H9 (cell line): ENCODE measurements at regions not wholly inside any gene's neighbourhood (a gene's known extent, or its start where the extent isn't known, plus 50 kb on each side); places are given as distances from the start of the nearest gene placed in this dataset.

ENCODE experiments used
- DNase-seq: peaks from one replicate; pipeline ENCODE4 v3.0.0-alpha.2; 2017
- H2AFZ ChIP-seq: one replicate; pipeline ENCODE4 v1.6.1; 2013; ENCODE audit warnings: mild to moderate bottlenecking, low read length, control low read depth, moderate library complexity
- H2AK5ac ChIP-seq: 2 replicates; pipeline ENCODE4 v1.6.1; 2013; ENCODE audit warnings: low read length, control low read depth, mixed read lengths; ENCODE audit not compliant: insufficient read length
- H2BK120ac ChIP-seq: one replicate; pipeline ENCODE4 v1.6.1; 2013; ENCODE audit warnings: low read depth, mild to moderate bottlenecking, low read length, control low read depth, inconsistent platforms; ENCODE audit not compliant: poor library complexity, severe bottlenecking
- H2BK12ac ChIP-seq: 2 replicates; pipeline ENCODE4 v1.6.1; 2013; ENCODE audit warnings: low read length, control low read depth, mixed read lengths, low read depth; ENCODE audit not compliant: insufficient read length
- H2BK15ac ChIP-seq: 2 replicates; pipeline ENCODE4 v1.6.1; 2013; ENCODE audit warnings: low read depth, low read length, control low read depth
- H2BK20ac ChIP-seq: one replicate; pipeline ENCODE4 v1.6.1; 2013; ENCODE audit warnings: low read depth, mild to moderate bottlenecking, low read length, control low read depth, inconsistent platforms; ENCODE audit not compliant: poor library complexity, severe bottlenecking
- H2BK5ac ChIP-seq: 2 replicates; pipeline ENCODE4 v1.6.1; 2013; ENCODE audit warnings: low read length, control low read depth, mixed read lengths; ENCODE audit not compliant: insufficient read length
- H3K14ac ChIP-seq: 2 replicates; pipeline ENCODE4 v1.6.1; 2013; ENCODE audit warnings: low read length, control low read depth; ENCODE audit not compliant: insufficient read depth
- H3K18ac ChIP-seq: 2 replicates; pipeline ENCODE4 v1.6.1; 2013; ENCODE audit warnings: low read depth, mild to moderate bottlenecking, mixed read lengths, low read length, control low read depth; ENCODE audit not compliant: insufficient read length
- H3K23ac ChIP-seq: 2 replicates; pipeline ENCODE4 v1.6.1; 2013; ENCODE audit warnings: low read length, control low read depth, mixed read lengths, low read depth; ENCODE audit not compliant: insufficient read length
- H3K23me2 ChIP-seq: 2 replicates; pipeline ENCODE4 v1.6.1; 2013; ENCODE audit warnings: low read depth, mild to moderate bottlenecking, mixed read lengths, low read length, control low read depth; ENCODE audit not compliant: insufficient read length, poor library complexity, severe bottlenecking
- H3K27ac ChIP-seq: 2 replicates; pipeline ENCODE4 v1.5.1; 2013; ENCODE audit warnings: low read length, control low read depth, mixed read lengths, low read depth; ENCODE audit not compliant: insufficient read length
- H3K27me3 ChIP-seq: 2 replicates; pipeline ENCODE4 v1.6.1; 2013; ENCODE audit warnings: low read length, control low read depth, inconsistent platforms; ENCODE audit not compliant: insufficient read depth
- H3K4ac ChIP-seq: 2 replicates; pipeline ENCODE4 v1.6.1; 2013; ENCODE audit warnings: low read depth, mild to moderate bottlenecking, control low read depth, inconsistent platforms, low read length, moderate library complexity
- H3K4me1 ChIP-seq: 2 replicates; pipeline ENCODE4 v1.6.1; 2013; ENCODE audit warnings: low read length, control low read depth, inconsistent platforms; ENCODE audit not compliant: insufficient read depth
- H3K4me2 ChIP-seq: 2 replicates; pipeline ENCODE4 v1.6.1; 2013; ENCODE audit warnings: low read length, control low read depth, mixed read lengths; ENCODE audit not compliant: insufficient read length, insufficient read depth
- H3K56ac ChIP-seq: 2 replicates; pipeline ENCODE4 v1.6.1; 2013; ENCODE audit warnings: low read depth, mild to moderate bottlenecking, mixed read lengths, low read length, control low read depth; ENCODE audit not compliant: insufficient read length
- H3K79me1 ChIP-seq: 2 replicates; pipeline ENCODE4 v1.6.1; 2013; ENCODE audit warnings: low read depth, mild to moderate bottlenecking, moderate library complexity, low read length, control low read depth, inconsistent platforms; ENCODE audit not compliant: insufficient read depth, poor library complexity, severe bottlenecking
- H3K79me2 ChIP-seq: 2 replicates; pipeline ENCODE4 v1.6.1; 2013; ENCODE audit warnings: low read length, control low read depth, inconsistent platforms; ENCODE audit not compliant: insufficient read depth
- H3K9ac ChIP-seq: 2 replicates; pipeline ENCODE4 v1.6.1; 2013; ENCODE audit warnings: low read length, control low read depth, mixed read lengths; ENCODE audit not compliant: insufficient read length; ENCODE audit errors: extremely low read depth
- H3K9me3 ChIP-seq: one replicate; pipeline ENCODE4 v1.6.1; 2013; ENCODE audit warnings: low read depth, low read length, inconsistent platforms; ENCODE audit not compliant: control insufficient read depth
- H3T11ph ChIP-seq: one replicate; pipeline ENCODE4 v1.6.1; 2013; ENCODE audit warnings: mild to moderate bottlenecking, low read length, control low read depth, inconsistent platforms
- H4K20me1 ChIP-seq: one replicate; pipeline ENCODE4 v1.6.1; 2013; ENCODE audit not compliant: control insufficient read depth, insufficient read length, insufficient read depth
- H4K5ac ChIP-seq: 2 replicates; pipeline ENCODE4 v1.6.1; 2013; ENCODE audit warnings: low read depth, mild to moderate bottlenecking, mixed read lengths, low read length, control low read depth; ENCODE audit not compliant: insufficient read length
- H4K8ac ChIP-seq: replicated peaks from 2 replicates; pipeline ENCODE4 v1.6.1; 2013; ENCODE audit warnings: low read length, control low read depth, mixed read lengths, low read depth; ENCODE audit not compliant: insufficient read length
- H4K91ac ChIP-seq: 2 replicates; pipeline ENCODE4 v1.6.1; 2013; ENCODE audit warnings: low read depth, mild to moderate bottlenecking, moderate library complexity, mixed read lengths, low read length, control low read depth; ENCODE audit not compliant: insufficient read length
- H3K27ac Mint-ChIP-seq, 3 experiments: 2 replicates in 2 of 3; 3 replicates in 1 of 3; pipeline ENCODE4 v1.8.0; 2020 to 2021; ENCODE audit warnings: mixed read lengths in 3 of 3, mild to moderate bottlenecking in 1 of 3, moderate library complexity in 1 of 3
- H3K27me3 Mint-ChIP-seq: 2 replicates; pipeline ENCODE4 v1.8.0; 2021; ENCODE audit warnings: low read depth, mild to moderate bottlenecking, moderate library complexity, mixed read lengths
- H3K36me3 Mint-ChIP-seq, 3 experiments: 2 replicates in 2 of 3; 3 replicates in 1 of 3; pipeline ENCODE4 v1.8.0; 2020 to 2021; ENCODE audit warnings: low read depth in 3 of 3, mixed read lengths in 3 of 3; ENCODE audit not compliant: insufficient read depth in 1 of 3
- H3K4me1 Mint-ChIP-seq, 2 experiments: 2 replicates each; pipeline ENCODE4 v1.8.0; 2020; ENCODE audit warnings: mixed read lengths in 2 of 2
- H3K4me3 Mint-ChIP-seq, 2 experiments: 2 replicates in 1 of 2; 3 replicates in 1 of 2; pipeline ENCODE4 v1.8.0; 2020 to 2021; ENCODE audit warnings: mild to moderate bottlenecking in 2 of 2, mixed read lengths in 2 of 2, moderate library complexity in 1 of 2
- H3K9me3 Mint-ChIP-seq, 2 experiments: 2 replicates in 1 of 2; 3 replicates in 1 of 2; pipeline ENCODE4 v1.8.0; 2020; ENCODE audit warnings: mild to moderate bottlenecking in 2 of 2, mixed read lengths in 2 of 2, moderate library complexity in 1 of 2
- WGBS: extraction: QIAGEN DNeasy Blood & Tissue Kit; methylation state at CpG from one replicate; pipeline ENCODE4 v1.1.7; 2013; ENCODE audit warnings: missing lambda C conversion rate, low lambda C conversion rate, mixed read lengths; ENCODE audit not compliant: insufficient read length; ENCODE audit errors: extremely low coverage; 5-methylcytosine and 5-hydroxymethylcytosine counted together
- TF ChIP-seq, protein P1 (sequence below): fragments of 200-600 bp; sonication (generic); conservative IDR thresholded peaks from 3 replicates; pipeline ENCODE4 v1.8.0; 2021; ENCODE audit warnings: antibody characterized with exemption, mild to moderate bottlenecking

- Mint-ChIP-seq H3K4me1 (peaks cover 0 to 5% of the 10 kb centered on the region in 2 experiments; a peak in 1 of 4 replicates), H3K9me3 (no peaks in the 10 kb centered on the region; a peak in 1 of 5 replicates), H3K27ac (no peak overlapping the region), H3K27me3 (no peaks in the 10 kb centered on the region), H3K4me3 (no peak overlapping the region; a peak in 1 of 5 replicates), H3K36me3 (no peaks in the 10 kb centered on the region)
- Histone ChIP-seq H2AFZ (no peak overlapping the region), H3K18ac (no peak overlapping the region), H2BK120ac (no peak overlapping the region), H2AK5ac (no peak overlapping the region), H3K4me1 (no peaks in the 10 kb centered on the region), H3K14ac (no peak overlapping the region), H3K23me2 (no peaks in the 10 kb centered on the region), H3K23ac (no peak overlapping the region), H3K27ac (no peak overlapping the region), H2BK5ac (no peak overlapping the region), H3T11ph (no peak overlapping the region), H3K56ac (no peak overlapping the region), H4K5ac (no peak overlapping the region), H4K91ac (no peak overlapping the region), H4K20me1 (no peaks in the 10 kb centered on the region), H4K8ac (no peak overlapping the region), H3K4ac (no peak overlapping the region), H3K9me3 (no peaks in the 10 kb centered on the region), H3K4me2 (no peak overlapping the region), H3K9ac (no peak overlapping the region), H2BK12ac (no peak overlapping the region), H2BK15ac (no peak overlapping the region), H3K79me2 (no peaks in the 10 kb centered on the region), H3K27me3 (no peaks in the 10 kb centered on the region), H3K79me1 (no peaks in the 10 kb centered on the region), H2BK20ac (no peak overlapping the region)
- no CpG with 5 or more reads among the region's 3 CpGs for WGBS
- no peak for DNase-seq
- TF ChIP-seq, protein P1, sequence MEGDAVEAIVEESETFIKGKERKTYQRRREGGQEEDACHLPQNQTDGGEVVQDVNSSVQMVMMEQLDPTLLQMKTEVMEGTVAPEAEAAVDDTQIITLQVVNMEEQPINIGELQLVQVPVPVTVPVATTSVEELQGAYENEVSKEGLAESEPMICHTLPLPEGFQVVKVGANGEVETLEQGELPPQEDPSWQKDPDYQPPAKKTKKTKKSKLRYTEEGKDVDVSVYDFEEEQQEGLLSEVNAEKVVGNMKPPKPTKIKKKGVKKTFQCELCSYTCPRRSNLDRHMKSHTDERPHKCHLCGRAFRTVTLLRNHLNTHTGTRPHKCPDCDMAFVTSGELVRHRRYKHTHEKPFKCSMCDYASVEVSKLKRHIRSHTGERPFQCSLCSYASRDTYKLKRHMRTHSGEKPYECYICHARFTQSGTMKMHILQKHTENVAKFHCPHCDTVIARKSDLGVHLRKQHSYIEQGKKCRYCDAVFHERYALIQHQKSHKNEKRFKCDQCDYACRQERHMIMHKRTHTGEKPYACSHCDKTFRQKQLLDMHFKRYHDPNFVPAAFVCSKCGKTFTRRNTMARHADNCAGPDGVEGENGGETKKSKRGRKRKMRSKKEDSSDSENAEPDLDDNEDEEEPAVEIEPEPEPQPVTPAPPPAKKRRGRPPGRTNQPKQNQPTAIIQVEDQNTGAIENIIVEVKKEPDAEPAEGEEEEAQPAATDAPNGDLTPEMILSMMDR = no peak
Measured at GRCh38 chr12:75834591-75834990, 197.0 kb downstream of the PHLDA1 start.
